ENCODE measurements at regions not wholly inside any gene's neighbourhood (a gene's known extent, or its start where the extent isn't known, plus 50 kb on each side); places are given as distances from the start of the nearest gene placed in this dataset.
A peak's percentile ranks its signal among the peaks of the same experiment; 100 is the strongest.

GRCh38 chr3:24958271-24958670, 463.6 kb upstream of the THRB start:
- DNase-seq (ENCODE audit: low read depth, low spot score) = no peak
- Histone ChIP-seq H3K4me3 (ENCODE audit: low read depth in 2 of 2, low read length in 2 of 2) (no peak overlapping the region), H3K9me3 (ENCODE audit: control insufficient read depth, insufficient read depth, low read depth, low read length) (no peaks in the 10 kb centered on the region), H3K27ac (ENCODE audit: low read length) (no peak overlapping the region), H3K4me1 (ENCODE audit: control insufficient read depth, insufficient read depth, low read length) (no peaks in the 10 kb centered on the region), H3K36me3 (ENCODE audit: control insufficient read depth, insufficient read depth, low read length) (no peaks in the 10 kb centered on the region), H3K27me3 (ENCODE audit: control insufficient read depth, insufficient read depth, low read length) (no peaks in the 10 kb centered on the region)
- POLR2A ChIA-PET = no interaction called here
- ATAC-seq = no peak
- intact Hi-C loops (cut with micrococcal nuclease; ENCODE audit: unreplicated experiment) (no loop called here), in situ Hi-C loops (cut with HindIII; ENCODE audit: low pct_unique_long_range_greater_than_20kb, low sequenced_read_pairs) (no loop called here)
- TF ChIP-seq SIN3A (IDR thresholded peaks at IDR 0.05; ENCODE audit: borderline replicate concordance, insufficient read depth, low read depth, low read length) (no peak), TCF7L2 (IDR thresholded peaks at IDR 0.05; ENCODE audit: low read depth, low read length) (no peak)
- no TSS peak for BruUV-seq (replicated peaks)
- CTCF ChIA-PET = no interaction called here

GRCh38 chr3:24958910-24959447, 464.3 kb upstream of the THRB start:
- no peaks in the 10 kb centered on the region for H3K36me3 ChIP-seq (ENCODE audit: control insufficient read depth, insufficient read depth, low read length)
- ATAC-seq (no peak), DNase-seq (ENCODE audit: low read depth, low spot score) (no peak)
- H3K4me1 ChIP-seq (ENCODE audit: control insufficient read depth, insufficient read depth, low read length) = no peaks in the 10 kb centered on the region
- BruUV-seq (replicated peaks) = no TSS peak
- H3K27ac ChIP-seq (ENCODE audit: low read length) = no peak overlapping the region
- intact Hi-C loops (cut with micrococcal nuclease; ENCODE audit: unreplicated experiment) = no loop called here
- in situ Hi-C loops (cut with HindIII; ENCODE audit: low pct_unique_long_range_greater_than_20kb, low sequenced_read_pairs) = no loop called here
- CTCF ChIA-PET = no interaction called here
- H3K9me3 ChIP-seq (ENCODE audit: control insufficient read depth, insufficient read depth, low read depth, low read length) = no peaks in the 10 kb centered on the region
- POLR2A ChIA-PET = no interaction called here
- H3K4me3 ChIP-seq (ENCODE audit: low read depth in 2 of 2, low read length in 2 of 2) = no peak overlapping the region
- no peaks in the 10 kb centered on the region for H3K27me3 ChIP-seq (ENCODE audit: control insufficient read depth, insufficient read depth, low read length)
- TF ChIP-seq CTCF (IDR thresholded peaks at IDR 0.05) (no peak), POLR2AphosphoS5 (IDR thresholded peaks at IDR 0.05; ENCODE audit: low read depth, low read length) (no peak), REST (IDR thresholded peaks at IDR 0.05; ENCODE audit: insufficient read depth in 1 of 2, low read depth in 2 of 2, low read length in 1 of 2) (no peak), SIN3A (IDR thresholded peaks at IDR 0.05; ENCODE audit: borderline replicate concordance, insufficient read depth, low read depth, low read length) (no peak), TCF7L2 (IDR thresholded peaks at IDR 0.05; ENCODE audit: low read depth, low read length) (no peak)

- no TSS peak for BruUV-seq (replicated peaks)
- Histone ChIP-seq H3K4me1 (ENCODE audit: control insufficient read depth, insufficient read depth, low read length) (no peaks in the 10 kb centered on the region), H3K27ac (ENCODE audit: low read length) (no peak overlapping the region), H3K36me3 (ENCODE audit: control insufficient read depth, insufficient read depth, low read length) (no peaks in the 10 kb centered on the region), H3K9me3 (ENCODE audit: control insufficient read depth, insufficient read depth, low read depth, low read length) (no peaks in the 10 kb centered on the region), H3K4me3 (ENCODE audit: low read depth in 2 of 2, low read length in 2 of 2) (no peak overlapping the region), H3K27me3 (ENCODE audit: control insufficient read depth, insufficient read depth, low read length) (no peaks in the 10 kb centered on the region)
- intact Hi-C loops (cut with micrococcal nuclease; ENCODE audit: unreplicated experiment) = loop anchor here (5.0 kb wide), 1 partner anchor 628 kb away; no protein-coding TSS in a partner anchor
- ChIA-PET POLR2A (no interaction called here), CTCF (no interaction called here)
- ATAC-seq (no peak), DNase-seq (ENCODE audit: low read depth, low spot score) (peak; percentile 0)
- no peak for TF ChIP-seq REST (IDR thresholded peaks at IDR 0.05; ENCODE audit: insufficient read depth in 1 of 2, low read depth in 2 of 2, low read length in 1 of 2)
- peak; percentile 47; the same call in 1 of the 2 replicates for TF ChIP-seq CTCF (IDR thresholded peaks at IDR 0.05)
- in situ Hi-C loops (cut with HindIII; ENCODE audit: low pct_unique_long_range_greater_than_20kb, low sequenced_read_pairs) = no loop called here
These were observed 464.1 kb upstream of the RARB start for GRCh38 chr3:24963762-24964625.
